HG03520 (cell line): ENCODE measurements at regions not wholly inside any gene's neighbourhood (a gene's known extent, or its start where the extent isn't known, plus 50 kb on each side); places are given as distances from the start of the nearest gene placed in this dataset.
"Not testable (repeated sequence)": the region's sequence is repeated elsewhere in the genome, so short reads cannot be mapped to it uniquely, and the experiment has no call there.

Experiments used
- ATAC-seq: cut with Tn5 transposase; IDR thresholded peaks from one replicate; pipeline ENCODE4 v1.9.1; 2021; ENCODE audit warnings: mild to moderate bottlenecking, moderate library complexity; ENCODE audit not compliant: unreplicated experiment

GRCh38 chr7:145478541-145478940 is 638.1 kb upstream of the CNTNAP2 start:
- no peak for ATAC-seq

GRCh38 chr7:145474009-145474686 is 638.3 kb upstream of the TPK1 start:
- ATAC-seq, result no peak

- no peak for ATAC-seq
Observed at GRCh38 chr7:145471883-145472282, 636.0 kb upstream of the TPK1 start.

- ATAC-seq, result no peak
Observed at GRCh38 chr7:145464287-145464686, 628.4 kb upstream of the TPK1 start.

- ATAC-seq, result no peak
Observed at GRCh38 chr7:145462463-145462862, 626.6 kb upstream of the TPK1 start.

GRCh38 chr7:145434811-145435210 is 599.0 kb upstream of the TPK1 start:
- ATAC-seq, result no peak

- no peak for ATAC-seq
Observed at GRCh38 chr7:145431834-145432233, 596.0 kb upstream of the TPK1 start.

- not testable (repeated sequence) for ATAC-seq
Observed at GRCh38 chr7:145418481-145418880, 582.6 kb upstream of the TPK1 start.

GRCh38 chr7:145411066-145411465 is 575.2 kb upstream of the TPK1 start:
- no peak for ATAC-seq

GRCh38 chr7:145398758-145399157 is 562.9 kb upstream of the TPK1 start:
- ATAC-seq, result no peak

GRCh38 chr7:145394126-145394525 is 558.3 kb upstream of the TPK1 start:
- ATAC-seq, result no peak

- ATAC-seq, result no peak
Observed at GRCh38 chr7:145382762-145383161, 546.9 kb upstream of the TPK1 start.

GRCh38 chr7:145378197-145378596 is 542.3 kb upstream of the TPK1 start:
- ATAC-seq, result no peak

GRCh38 chr7:145360511-145361100 is 524.8 kb upstream of the TPK1 start:
- no peak for ATAC-seq

- no peak for ATAC-seq
Observed at GRCh38 chr7:145350334-145350733, 514.5 kb upstream of the TPK1 start.

- ATAC-seq, result not testable (repeated sequence)
Observed at GRCh38 chr7:145349452-145349851, 513.6 kb upstream of the TPK1 start.

- no peak for ATAC-seq
Observed at GRCh38 chr7:145347271-145347670, 511.4 kb upstream of the TPK1 start.

GRCh38 chr7:145339319-145339718 is 503.5 kb upstream of the TPK1 start:
- ATAC-seq, result no peak

- no peak for ATAC-seq
Observed at GRCh38 chr7:145331522-145331921, 495.7 kb upstream of the TPK1 start.

- no peak for ATAC-seq
Observed at GRCh38 chr7:145331076-145331475, 495.2 kb upstream of the TPK1 start.

- ATAC-seq, result no peak
Observed at GRCh38 chr7:145327646-145328045, 491.8 kb upstream of the TPK1 start.

GRCh38 chr7:145324081-145324480 is 488.2 kb upstream of the TPK1 start:
- ATAC-seq, result no peak

GRCh38 chr7:145313551-145313950 is 477.7 kb upstream of the TPK1 start:
- ATAC-seq, result no peak
